UCSD-AML1 (cell line): ENCODE measurements at regions not wholly inside any gene's neighbourhood (a gene's known extent, or its start where the extent isn't known, plus 50 kb on each side); places are given as distances from the start of the nearest gene placed in this dataset.

Experiments
- DNase-seq: peaks from one replicate; lab custom pipeline; 2025; ENCODE audit not compliant: unreplicated experiment; lab: John Stamatoyannopoulos, UW

DNA sequence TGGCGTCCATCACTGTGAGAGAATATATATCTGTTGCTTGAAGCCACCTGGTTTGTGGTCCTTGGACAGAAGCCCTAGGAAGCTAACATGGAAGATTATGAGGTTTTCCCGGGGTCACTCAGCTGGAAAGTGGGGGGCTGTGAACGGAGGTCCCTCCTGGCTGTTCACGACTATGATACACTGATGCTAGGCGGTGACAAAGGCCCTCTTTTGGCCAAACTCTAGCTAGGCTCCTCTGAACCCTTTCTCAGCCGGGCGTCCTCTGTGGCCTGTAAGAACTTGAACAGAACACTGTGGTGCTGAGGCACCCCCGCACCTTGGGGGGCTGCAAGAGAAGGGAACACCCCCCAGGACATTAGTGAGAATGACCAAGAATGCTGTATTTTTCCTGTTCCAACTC lies 164.6 kb downstream of the TFCP2L1 start:
- no peak for DNase-seq

DNA sequence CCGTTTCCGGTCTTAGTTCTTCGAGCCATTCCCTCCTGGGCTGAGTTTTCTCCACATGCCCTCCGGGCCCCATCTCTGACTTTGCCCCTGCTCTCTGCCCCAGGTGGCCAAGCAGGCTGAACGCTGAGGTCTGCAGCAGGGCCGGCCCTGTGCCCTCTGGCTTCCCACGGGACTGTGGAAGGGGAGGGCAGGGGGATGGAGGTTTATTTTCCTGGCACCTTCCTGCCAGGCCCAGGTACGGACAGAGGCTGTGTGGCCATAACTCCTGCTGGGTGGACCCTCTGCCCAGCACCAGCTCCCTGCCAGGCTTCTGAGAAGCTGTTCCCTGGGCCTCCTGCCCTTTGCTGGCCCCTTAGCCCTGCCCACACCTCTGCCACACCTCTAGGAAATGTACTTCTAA lies 164.0 kb downstream of the TFCP2L1 start:
- DNase-seq: no peak

DNA sequence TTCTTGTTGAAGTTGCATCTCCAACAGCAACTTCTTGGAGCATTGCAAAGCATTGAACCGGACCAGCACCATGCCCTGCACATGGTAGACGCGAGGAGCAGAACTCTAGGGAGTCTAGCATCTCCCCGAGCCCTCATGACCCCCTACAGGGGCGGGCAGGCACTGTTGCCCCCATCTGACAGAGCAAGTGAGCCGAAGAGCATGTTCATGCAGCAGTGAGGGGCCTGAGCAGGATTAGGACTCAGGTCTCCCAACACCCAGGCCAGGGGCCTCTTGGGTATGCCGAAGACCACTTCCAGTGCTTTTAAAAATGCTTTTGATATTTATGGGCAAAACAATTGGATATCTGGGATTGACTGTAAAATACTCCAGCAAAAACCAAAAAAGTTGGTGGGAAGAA lies 163.3 kb downstream of the TFCP2L1 start:
- no peak for DNase-seq

GRCh38 chr2:121123268-121123667 lies 161.7 kb downstream of the TFCP2L1 start:
- no peak for DNase-seq

DNA sequence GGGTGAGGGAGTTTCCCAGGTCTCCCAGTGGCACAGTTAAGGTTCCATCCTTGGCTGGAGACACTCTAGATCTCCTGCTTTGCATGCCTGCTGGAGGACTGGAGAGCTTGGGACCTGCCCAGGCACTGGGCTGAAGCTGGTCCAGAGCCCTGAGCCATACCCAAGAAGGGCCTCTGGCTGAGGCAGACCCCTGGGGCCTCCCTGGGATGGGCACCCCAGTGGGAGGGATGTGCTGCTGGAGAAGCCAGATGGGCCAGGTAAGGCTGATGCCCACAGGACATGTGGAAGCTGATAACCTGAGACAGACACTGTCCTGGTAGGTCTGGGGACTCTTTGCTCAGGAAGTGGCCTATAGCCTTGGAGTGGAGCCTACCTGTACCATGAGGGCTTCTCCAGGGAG lies 160.7 kb downstream of the TFCP2L1 start:
- DNase-seq: no peak

- no peak for DNase-seq
These were observed 159.7 kb downstream of the TFCP2L1 start for GRCh38 chr2:121125350-121125749.

DNA sequence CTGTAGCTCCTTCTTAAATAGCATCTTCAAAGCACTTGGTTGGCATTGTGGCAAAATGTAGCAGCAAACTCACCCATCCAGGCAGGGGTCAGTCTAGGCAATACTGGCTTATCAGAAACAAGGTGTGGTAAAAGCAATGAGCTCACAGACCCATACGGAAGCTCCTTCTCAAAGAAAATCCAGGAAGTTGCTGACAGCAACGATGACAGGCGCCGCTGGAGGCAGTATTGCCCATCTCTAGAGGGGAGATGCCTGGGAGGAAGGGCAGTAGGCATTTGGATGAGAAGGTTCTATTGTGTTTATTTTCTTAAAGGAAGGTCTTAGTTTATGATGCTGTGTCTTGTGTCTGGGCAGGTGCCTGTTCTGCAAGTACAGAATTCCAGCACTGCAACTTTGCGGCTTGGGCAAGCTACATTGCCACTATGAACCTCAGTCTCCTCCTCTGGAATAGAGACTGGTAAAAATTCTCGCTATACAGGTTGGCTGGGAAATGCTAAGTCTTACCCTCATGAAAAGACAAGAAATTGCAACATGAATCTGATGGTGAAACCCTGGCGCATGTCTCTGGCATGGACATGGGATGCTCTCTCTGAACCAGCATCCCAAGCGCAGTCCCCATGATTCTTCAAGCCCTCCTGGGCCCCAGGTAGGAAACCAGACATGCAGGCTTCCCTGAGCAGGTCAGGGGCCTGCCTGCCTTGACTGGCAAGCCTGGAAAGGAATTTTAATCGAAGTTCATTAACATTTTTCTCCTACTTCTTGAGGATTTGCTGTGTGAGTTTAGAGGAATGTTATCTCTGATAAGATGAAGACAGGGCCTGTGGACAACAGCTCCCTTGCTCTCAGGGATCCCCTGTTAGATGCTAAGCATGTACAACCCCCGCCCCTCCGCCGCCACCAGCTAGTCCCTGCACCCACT lies 156.0 kb downstream of the TFCP2L1 start:
- peak; percentile 70 for DNase-seq

GRCh38 chr2:121129692-121130091 lies 155.3 kb downstream of the TFCP2L1 start:
- no peak for DNase-seq

GRCh38 chr2:121130301-121130850 lies 154.6 kb downstream of the TFCP2L1 start:
- DNase-seq: no peak

DNA sequence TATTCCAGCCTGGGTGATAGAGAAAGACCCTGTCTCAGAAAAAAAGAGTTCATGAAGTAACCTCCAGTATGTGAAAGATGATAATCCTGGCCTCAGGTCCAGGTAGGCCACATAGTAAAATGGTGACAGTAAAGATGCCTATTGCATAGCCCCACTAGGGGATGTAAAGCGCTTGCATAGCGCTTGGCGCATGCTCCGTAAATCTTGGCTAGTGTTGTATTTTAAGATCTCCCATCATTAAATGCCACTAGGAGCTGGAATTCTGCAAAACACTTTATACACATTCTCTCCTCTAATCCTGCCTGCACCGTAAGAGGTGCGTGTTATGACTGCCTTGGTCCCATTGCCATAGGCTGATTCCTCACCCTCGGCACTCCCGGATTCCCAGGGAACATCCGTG lies 153.6 kb downstream of the TFCP2L1 start:
- no peak for DNase-seq

- DNase-seq: no peak
These were observed 152.8 kb downstream of the TFCP2L1 start for GRCh38 chr2:121132054-121132761.

DNA sequence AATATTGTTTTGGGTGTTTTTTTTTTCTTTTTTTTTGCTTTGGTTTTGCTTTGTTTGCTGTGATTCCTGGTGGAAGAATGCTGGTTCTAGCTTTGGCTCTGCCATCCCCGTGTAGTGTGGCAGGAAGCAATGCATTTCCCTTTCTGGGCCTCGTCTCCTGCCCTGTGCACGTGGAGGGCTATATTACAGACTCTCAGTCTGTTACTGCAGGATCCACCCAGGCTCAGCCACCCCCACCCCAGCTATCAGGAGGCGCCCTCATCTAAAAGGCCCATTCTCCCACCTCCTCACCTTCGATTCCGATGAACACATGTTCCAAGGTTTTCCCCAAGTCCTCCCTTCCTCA lies 152.3 kb downstream of the TFCP2L1 start:
- no peak for DNase-seq

GRCh38 chr2:121133551-121134319 lies 151.3 kb downstream of the TFCP2L1 start:
- no peak for DNase-seq

- no peak for DNase-seq
These were observed 150.3 kb downstream of the TFCP2L1 start for GRCh38 chr2:121134728-121135127.

GRCh38 chr2:121135168-121135853 lies 149.7 kb downstream of the TFCP2L1 start:
- DNase-seq: no peak

DNA sequence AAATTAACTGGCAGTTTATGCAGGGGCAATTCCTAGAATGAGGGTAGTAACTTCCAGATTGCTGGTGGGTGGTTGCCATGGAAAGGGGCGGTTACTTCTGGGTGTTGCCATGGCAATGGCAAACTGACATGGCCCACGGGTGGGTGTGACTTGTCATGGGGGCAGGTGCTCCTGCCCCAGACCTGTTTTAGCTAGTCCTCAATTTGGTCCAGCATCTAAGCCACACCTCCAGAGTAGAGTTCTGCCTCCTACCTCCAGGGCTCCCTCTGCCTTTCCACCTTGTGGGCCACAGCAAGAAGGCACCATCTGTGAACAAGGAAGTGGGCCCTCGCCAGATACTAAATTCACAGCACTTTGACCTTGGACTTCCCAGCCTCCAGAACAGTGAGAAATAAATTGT lies 148.7 kb downstream of the TFCP2L1 start:
- DNase-seq: no peak

- DNase-seq: no peak
These were observed 147.4 kb downstream of the TFCP2L1 start for GRCh38 chr2:121137571-121137970.

GRCh38 chr2:121140734-121141133 lies 144.3 kb downstream of the TFCP2L1 start:
- DNase-seq: no peak

DNA sequence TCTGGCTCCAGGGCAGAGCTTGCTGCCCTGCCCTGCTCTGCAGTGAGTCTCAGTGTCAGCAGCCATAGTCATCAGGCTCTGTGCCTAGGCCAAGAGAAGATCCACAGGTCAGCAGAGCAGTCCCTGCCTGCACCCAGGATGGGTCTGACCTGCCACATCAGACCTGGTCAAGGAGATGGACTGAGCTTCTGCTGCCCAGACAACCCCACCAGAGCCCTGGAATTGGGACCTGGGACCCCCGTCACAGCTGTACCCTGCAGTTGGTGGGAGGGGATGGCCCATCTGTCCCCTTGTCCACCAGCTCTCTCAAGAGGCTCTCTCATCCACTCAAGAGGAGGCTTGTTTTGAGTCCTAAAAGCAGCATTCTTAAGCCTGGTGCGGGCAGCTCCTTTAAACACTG lies 142.6 kb downstream of the TFCP2L1 start:
- no peak for DNase-seq

DNA sequence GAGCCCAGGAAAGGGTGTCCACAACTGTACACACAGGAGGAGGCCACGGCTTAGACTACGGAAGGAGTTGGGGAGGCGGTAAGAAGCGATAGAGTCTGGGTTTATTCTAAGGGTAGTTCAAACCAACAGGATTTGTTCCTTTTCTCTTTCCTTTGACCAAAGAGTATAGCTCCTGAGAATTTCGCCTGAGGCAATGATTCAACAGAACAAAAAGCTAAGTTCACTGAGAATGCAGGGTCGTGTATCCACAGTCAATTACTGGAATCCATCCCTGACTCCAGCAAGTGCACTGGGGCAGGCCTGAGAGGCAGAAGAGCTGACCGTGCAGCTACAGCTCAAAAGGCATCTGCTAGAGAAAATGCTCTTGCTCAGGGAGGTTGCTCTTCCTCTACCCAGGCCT lies 140.9 kb downstream of the TFCP2L1 start:
- no peak for DNase-seq

DNA sequence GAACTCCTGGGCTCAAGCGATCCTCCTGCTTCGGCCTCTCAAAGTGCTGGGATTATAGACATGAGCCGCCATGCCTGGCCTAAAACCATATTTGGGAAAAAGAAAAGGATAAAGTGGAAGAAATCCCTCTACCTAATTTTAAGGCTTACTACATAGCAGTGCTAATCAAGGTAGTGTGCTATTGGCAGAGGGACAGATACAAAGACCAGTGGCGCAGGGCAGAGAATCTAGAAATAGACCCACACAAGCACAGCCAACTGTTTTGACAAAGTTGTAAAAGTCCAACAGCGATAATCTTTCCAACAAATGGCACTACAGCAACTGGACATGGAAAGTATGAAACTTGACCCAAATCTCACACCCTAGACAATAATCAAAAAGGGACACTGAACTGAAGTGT lies 138.4 kb downstream of the TFCP2L1 start:
- no peak for DNase-seq
